GM23338 (cell line): ENCODE measurements at regions not wholly inside any gene's neighbourhood (a gene's known extent, or its start where the extent isn't known, plus 50 kb on each side); places are given as distances from the start of the nearest gene placed in this dataset.

Experiments used
- ATAC-seq: fragments of 200-7000 bp; cut with Tn5 transposase; 3 replicates; pipeline ENCODE4 v1.9.1; 2020
- DNase-seq: peaks from one replicate; pipeline ENCODE4 v3.0.0-alpha.2; 2015; ENCODE audit warnings: low spot score
- H2AFZ ChIP-seq: fragments of 200-600 bp; sonication (generic); 2 replicates; pipeline ENCODE4 v1.8.0; 2016; ENCODE audit warnings: antibody characterized with exemption, mild to moderate bottlenecking, moderate library complexity
- H3F3A ChIP-seq: fragments of 200-600 bp; sonication (generic); replicated peaks from 2 replicates; pipeline ENCODE4 v1.8.0; 2017; ENCODE audit warnings: antibody characterized with exemption, mixed run types, low read depth
- H3K27ac ChIP-seq: fragments of 200-600 bp; sonication (generic); 2 replicates; pipeline ENCODE4 v1.6.1; 2016; ENCODE audit warnings: low read depth
- H3K27me3 ChIP-seq: fragments of 200-600 bp; sonication (generic); 2 replicates; pipeline ENCODE4 v1.8.0; 2016; ENCODE audit warnings: mild to moderate bottlenecking, mixed run types, moderate library complexity; ENCODE audit not compliant: insufficient read depth
- H3K36me3 ChIP-seq: fragments of 200-600 bp; sonication (generic); 2 replicates; pipeline ENCODE4 v1.8.0; 2016; ENCODE audit warnings: mild to moderate bottlenecking; ENCODE audit not compliant: insufficient read depth
- H3K4me1 ChIP-seq: fragments of 200-600 bp; sonication (generic); 2 replicates; pipeline ENCODE4 v1.8.0; 2016; ENCODE audit warnings: mild to moderate bottlenecking, moderate library complexity; ENCODE audit not compliant: insufficient read depth
- H3K4me2 ChIP-seq: fragments of 200-600 bp; sonication (generic); 2 replicates; pipeline ENCODE4 v1.7.1; 2017; ENCODE audit warnings: mixed run types
- H3K4me3 ChIP-seq: fragments of 200-600 bp; sonication (generic); 2 replicates; pipeline ENCODE4 v1.6.1; 2016; ENCODE audit warnings: mixed run types
- H3K79me2 ChIP-seq: fragments of 200-600 bp; sonication (generic); replicated peaks from 2 replicates; pipeline ENCODE4 v1.8.0; 2017; ENCODE audit warnings: mild to moderate bottlenecking; ENCODE audit not compliant: insufficient read depth
- H3K9me2 ChIP-seq: fragments of 200-600 bp; sonication (generic); 2 replicates; pipeline ENCODE4 v1.8.0; 2017; ENCODE audit not compliant: insufficient read depth
- H4K20me1 ChIP-seq: fragments of 200-600 bp; sonication (generic); replicated peaks from 2 replicates; pipeline ENCODE4 v1.8.0; 2017; ENCODE audit warnings: mild to moderate bottlenecking; ENCODE audit not compliant: insufficient read depth
- H3K27ac Mint-ChIP-seq: 2 replicates; pipeline ENCODE4 v1.8.0; 2020; ENCODE audit warnings: inconsistent platforms, mild to moderate bottlenecking, moderate library complexity, mixed read lengths
- H3K27me3 Mint-ChIP-seq: 3 replicates; pipeline ENCODE4 v1.8.0; 2022; ENCODE audit warnings: low read depth, mild to moderate bottlenecking, moderate library complexity, mixed read lengths, inconsistent platforms; ENCODE audit not compliant: insufficient read depth, poor library complexity
- H3K36me3 Mint-ChIP-seq: 3 replicates; pipeline ENCODE4 v1.8.0; 2021; ENCODE audit warnings: low read depth, mild to moderate bottlenecking, inconsistent platforms, moderate library complexity, mixed read lengths
- H3K4me1 Mint-ChIP-seq: 3 replicates; pipeline ENCODE4 v1.8.0; 2020; ENCODE audit warnings: mild to moderate bottlenecking, inconsistent platforms, mixed read lengths
- H3K4me3 Mint-ChIP-seq: 3 replicates; pipeline ENCODE4 v1.8.0; 2021; ENCODE audit warnings: moderate library complexity, mild to moderate bottlenecking, inconsistent platforms, mixed read lengths
- H3K9me3 Mint-ChIP-seq: 3 replicates; pipeline ENCODE4 v1.8.0; 2020; ENCODE audit warnings: moderate library complexity, mild to moderate bottlenecking, inconsistent platforms, mixed read lengths
- EZH2phosphoT487 ChIP-seq: fragments of 200-600 bp; sonication (generic); IDR thresholded peaks from one replicate; pipeline ENCODE4 v1.8.1; 2018; ENCODE audit warnings: antibody characterized with exemption; ENCODE audit not compliant: unreplicated experiment
- NANOG ChIP-seq: IDR thresholded peaks from 2 replicates; pipeline ENCODE4 v1.6.1; 2016; ENCODE audit warnings: antibody characterized with exemption, borderline replicate concordance
- STAT1 ChIP-seq: IDR thresholded peaks from one replicate; pipeline ENCODE4 v1.6.1; 2016; ENCODE audit warnings: antibody characterized with exemption; ENCODE audit not compliant: unreplicated experiment
- ZNF114 ChIP-seq: fragments of 250-450 bp; sonication (Bioruptor Pico); IDR thresholded peaks from 2 replicates; pipeline ENCODE4 v1.5.0; 2020; ENCODE audit warnings: mild to moderate bottlenecking, moderate library complexity
- ZNF331 ChIP-seq: fragments of 250-450 bp; sonication (Bioruptor Pico); IDR thresholded peaks from 2 replicates; pipeline ENCODE4 v1.5.0; 2020; ENCODE audit warnings: low read depth, mild to moderate bottlenecking, moderate library complexity
- TF ChIP-seq, protein P1 (sequence below): IDR thresholded peaks from one replicate; pipeline ENCODE4 v1.6.1; 2018; ENCODE audit warnings: antibody characterized with exemption; ENCODE audit not compliant: unreplicated experiment
- TF ChIP-seq, protein P2 (sequence below): fragments of 250-450 bp; sonication (Bioruptor Pico); IDR thresholded peaks from 2 replicates; pipeline ENCODE4 v1.5.0; 2020; ENCODE audit warnings: mild to moderate bottlenecking, moderate library complexity
- TF ChIP-seq, protein P3 (sequence below), 2 experiments: fragments of 200-600 bp in 1 of 2; sonication (generic) in 1 of 2; conservative IDR thresholded peaks; 2 replicates each; pipeline versions ENCODE4 v1.5.1 to v1.6.1; 2016 to 2017; ENCODE audit warnings: antibody characterized with exemption in 2 of 2, low read depth in 2 of 2, mild to moderate bottlenecking in 2 of 2, moderate library complexity in 1 of 2

DNA sequence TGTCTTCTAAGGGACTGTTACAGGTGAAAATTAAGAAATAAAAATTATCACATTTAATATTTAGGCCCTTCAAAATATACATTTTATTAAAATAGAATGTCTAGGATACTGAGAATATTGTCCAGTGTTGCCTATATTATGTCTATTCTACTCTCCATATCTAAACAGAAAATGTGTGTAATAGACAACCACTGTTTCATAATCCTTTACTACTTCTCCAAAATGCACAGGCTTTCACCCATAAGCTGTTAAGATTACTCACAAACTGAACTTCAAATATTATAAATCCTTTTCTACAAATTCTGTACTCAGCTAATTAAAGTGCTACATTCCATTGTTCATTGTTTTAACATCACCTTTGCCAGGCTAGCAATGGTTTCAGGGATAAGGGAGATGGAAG lies 56.7 kb upstream of the TFEC start:
- no peaks in the 10 kb centered on the region for H3F3A ChIP-seq
- peaks cover 17% of the 10 kb centered on the region for H3K4me1 ChIP-seq
- no peak overlapping the region for H3K4me3 ChIP-seq
- H2AFZ ChIP-seq: no peak overlapping the region
- no peak for DNase-seq
- no peak overlapping the region for H3K4me2 ChIP-seq
- H3K79me2 ChIP-seq: no peaks in the 10 kb centered on the region
- H4K20me1 ChIP-seq: no peaks in the 10 kb centered on the region
- no peaks in the 10 kb centered on the region for H3K36me3 Mint-ChIP-seq
- H3K4me1 Mint-ChIP-seq: peaks cover 26% of the 10 kb centered on the region
- H3K9me2 ChIP-seq: no peaks in the 10 kb centered on the region
- peaks cover 2% of the 10 kb centered on the region for H3K27me3 Mint-ChIP-seq
- no peaks in the 10 kb centered on the region for H3K9me3 Mint-ChIP-seq
- no peak for ATAC-seq
- TF ChIP-seq, protein P1, sequence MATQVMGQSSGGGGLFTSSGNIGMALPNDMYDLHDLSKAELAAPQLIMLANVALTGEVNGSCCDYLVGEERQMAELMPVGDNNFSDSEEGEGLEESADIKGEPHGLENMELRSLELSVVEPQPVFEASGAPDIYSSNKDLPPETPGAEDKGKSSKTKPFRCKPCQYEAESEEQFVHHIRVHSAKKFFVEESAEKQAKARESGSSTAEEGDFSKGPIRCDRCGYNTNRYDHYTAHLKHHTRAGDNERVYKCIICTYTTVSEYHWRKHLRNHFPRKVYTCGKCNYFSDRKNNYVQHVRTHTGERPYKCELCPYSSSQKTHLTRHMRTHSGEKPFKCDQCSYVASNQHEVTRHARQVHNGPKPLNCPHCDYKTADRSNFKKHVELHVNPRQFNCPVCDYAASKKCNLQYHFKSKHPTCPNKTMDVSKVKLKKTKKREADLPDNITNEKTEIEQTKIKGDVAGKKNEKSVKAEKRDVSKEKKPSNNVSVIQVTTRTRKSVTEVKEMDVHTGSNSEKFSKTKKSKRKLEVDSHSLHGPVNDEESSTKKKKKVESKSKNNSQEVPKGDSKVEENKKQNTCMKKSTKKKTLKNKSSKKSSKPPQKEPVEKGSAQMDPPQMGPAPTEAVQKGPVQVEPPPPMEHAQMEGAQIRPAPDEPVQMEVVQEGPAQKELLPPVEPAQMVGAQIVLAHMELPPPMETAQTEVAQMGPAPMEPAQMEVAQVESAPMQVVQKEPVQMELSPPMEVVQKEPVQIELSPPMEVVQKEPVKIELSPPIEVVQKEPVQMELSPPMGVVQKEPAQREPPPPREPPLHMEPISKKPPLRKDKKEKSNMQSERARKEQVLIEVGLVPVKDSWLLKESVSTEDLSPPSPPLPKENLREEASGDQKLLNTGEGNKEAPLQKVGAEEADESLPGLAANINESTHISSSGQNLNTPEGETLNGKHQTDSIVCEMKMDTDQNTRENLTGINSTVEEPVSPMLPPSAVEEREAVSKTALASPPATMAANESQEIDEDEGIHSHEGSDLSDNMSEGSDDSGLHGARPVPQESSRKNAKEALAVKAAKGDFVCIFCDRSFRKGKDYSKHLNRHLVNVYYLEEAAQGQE: no peak
- no peak for TF ChIP-seq EZH2phosphoT487
- TF ChIP-seq STAT1: no peak
- TF ChIP-seq ZNF331 (CRISPR knock-in tag): no peak
- no peak for TF ChIP-seq ZNF114 (CRISPR knock-in tag)
- no peak for TF ChIP-seq NANOG
- no peak overlapping the region for H3K4me3 Mint-ChIP-seq
- H3K27ac Mint-ChIP-seq: no peak overlapping the region
- no peaks in the 10 kb centered on the region for H3K27me3 ChIP-seq
- no peak overlapping the region for H3K27ac ChIP-seq
- no peaks in the 10 kb centered on the region for H3K36me3 ChIP-seq

GRCh38 chr7:116087984-116088383 lies 57.4 kb upstream of the TFEC start:
- peaks cover 2% of the 10 kb centered on the region for H3K27me3 Mint-ChIP-seq
- TF ChIP-seq EZH2phosphoT487 (no peak), NANOG (no peak)
- TF ChIP-seq, protein P2, sequence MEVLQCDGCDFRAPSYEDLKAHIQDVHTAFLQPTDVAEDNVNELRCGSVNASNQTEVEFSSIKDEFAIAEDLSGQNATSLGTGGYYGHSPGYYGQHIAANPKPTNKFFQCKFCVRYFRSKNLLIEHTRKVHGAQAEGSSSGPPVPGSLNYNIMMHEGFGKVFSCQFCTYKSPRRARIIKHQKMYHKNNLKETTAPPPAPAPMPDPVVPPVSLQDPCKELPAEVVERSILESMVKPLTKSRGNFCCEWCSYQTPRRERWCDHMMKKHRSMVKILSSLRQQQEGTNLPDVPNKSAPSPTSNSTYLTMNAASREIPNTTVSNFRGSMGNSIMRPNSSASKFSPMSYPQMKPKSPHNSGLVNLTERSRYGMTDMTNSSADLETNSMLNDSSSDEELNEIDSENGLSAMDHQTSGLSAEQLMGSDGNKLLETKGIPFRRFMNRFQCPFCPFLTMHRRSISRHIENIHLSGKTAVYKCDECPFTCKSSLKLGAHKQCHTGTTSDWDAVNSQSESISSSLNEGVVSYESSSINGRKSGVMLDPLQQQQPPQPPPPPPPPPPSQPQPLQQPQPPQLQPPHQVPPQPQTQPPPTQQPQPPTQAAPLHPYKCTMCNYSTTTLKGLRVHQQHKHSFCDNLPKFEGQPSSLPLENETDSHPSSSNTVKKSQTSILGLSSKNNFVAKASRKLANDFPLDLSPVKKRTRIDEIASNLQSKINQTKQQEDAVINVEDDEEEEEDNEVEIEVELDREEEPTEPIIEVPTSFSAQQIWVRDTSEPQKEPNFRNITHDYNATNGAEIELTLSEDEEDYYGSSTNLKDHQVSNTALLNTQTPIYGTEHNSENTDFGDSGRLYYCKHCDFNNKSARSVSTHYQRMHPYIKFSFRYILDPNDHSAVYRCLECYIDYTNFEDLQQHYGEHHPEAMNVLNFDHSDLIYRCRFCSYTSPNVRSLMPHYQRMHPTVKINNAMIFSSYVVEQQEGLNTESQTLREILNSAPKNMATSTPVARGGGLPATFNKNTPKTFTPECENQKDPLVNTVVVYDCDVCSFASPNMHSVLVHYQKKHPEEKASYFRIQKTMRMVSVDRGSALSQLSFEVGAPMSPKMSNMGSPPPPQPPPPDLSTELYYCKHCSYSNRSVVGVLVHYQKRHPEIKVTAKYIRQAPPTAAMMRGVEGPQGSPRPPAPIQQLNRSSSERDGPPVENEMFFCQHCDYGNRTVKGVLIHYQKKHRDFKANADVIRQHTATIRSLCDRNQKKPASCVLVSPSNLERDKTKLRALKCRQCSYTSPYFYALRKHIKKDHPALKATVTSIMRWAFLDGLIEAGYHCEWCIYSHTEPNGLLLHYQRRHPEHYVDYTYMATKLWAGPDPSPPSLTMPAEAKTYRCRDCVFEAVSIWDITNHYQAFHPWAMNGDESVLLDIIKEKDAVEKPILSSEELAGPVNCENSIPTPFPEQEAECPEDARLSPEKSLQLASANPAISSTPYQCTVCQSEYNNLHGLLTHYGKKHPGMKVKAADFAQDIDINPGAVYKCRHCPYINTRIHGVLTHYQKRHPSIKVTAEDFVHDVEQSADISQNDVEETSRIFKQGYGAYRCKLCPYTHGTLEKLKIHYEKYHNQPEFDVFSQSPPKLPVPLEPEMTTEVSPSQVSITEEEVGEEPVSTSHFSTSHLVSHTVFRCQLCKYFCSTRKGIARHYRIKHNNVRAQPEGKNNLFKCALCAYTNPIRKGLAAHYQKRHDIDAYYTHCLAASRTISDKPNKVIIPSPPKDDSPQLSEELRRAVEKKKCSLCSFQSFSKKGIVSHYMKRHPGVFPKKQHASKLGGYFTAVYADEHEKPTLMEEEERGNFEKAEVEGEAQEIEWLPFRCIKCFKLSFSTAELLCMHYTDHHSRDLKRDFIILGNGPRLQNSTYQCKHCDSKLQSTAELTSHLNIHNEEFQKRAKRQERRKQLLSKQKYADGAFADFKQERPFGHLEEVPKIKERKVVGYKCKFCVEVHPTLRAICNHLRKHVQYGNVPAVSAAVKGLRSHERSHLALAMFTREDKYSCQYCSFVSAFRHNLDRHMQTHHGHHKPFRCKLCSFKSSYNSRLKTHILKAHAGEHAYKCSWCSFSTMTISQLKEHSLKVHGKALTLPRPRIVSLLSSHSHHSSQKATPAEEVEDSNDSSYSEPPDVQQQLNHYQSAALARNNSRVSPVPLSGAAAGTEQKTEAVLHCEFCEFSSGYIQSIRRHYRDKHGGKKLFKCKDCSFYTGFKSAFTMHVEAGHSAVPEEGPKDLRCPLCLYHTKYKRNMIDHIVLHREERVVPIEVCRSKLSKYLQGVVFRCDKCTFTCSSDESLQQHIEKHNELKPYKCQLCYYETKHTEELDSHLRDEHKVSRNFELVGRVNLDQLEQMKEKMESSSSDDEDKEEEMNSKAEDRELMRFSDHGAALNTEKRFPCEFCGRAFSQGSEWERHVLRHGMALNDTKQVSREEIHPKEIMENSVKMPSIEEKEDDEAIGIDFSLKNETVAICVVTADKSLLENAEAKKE (CRISPR knock-in tag): 0 out of 2 replicates have a peak, but pooled peaks have one; percentile 35
- TF ChIP-seq, protein P3, sequence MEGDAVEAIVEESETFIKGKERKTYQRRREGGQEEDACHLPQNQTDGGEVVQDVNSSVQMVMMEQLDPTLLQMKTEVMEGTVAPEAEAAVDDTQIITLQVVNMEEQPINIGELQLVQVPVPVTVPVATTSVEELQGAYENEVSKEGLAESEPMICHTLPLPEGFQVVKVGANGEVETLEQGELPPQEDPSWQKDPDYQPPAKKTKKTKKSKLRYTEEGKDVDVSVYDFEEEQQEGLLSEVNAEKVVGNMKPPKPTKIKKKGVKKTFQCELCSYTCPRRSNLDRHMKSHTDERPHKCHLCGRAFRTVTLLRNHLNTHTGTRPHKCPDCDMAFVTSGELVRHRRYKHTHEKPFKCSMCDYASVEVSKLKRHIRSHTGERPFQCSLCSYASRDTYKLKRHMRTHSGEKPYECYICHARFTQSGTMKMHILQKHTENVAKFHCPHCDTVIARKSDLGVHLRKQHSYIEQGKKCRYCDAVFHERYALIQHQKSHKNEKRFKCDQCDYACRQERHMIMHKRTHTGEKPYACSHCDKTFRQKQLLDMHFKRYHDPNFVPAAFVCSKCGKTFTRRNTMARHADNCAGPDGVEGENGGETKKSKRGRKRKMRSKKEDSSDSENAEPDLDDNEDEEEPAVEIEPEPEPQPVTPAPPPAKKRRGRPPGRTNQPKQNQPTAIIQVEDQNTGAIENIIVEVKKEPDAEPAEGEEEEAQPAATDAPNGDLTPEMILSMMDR (conservative IDR thresholded peaks at IDR 0.05; ENCODE audit: low read depth in 2 of 2): 0 out of 4 replicates have a peak, but pooled peaks of 1 of the 2 experiments have one; percentile 2
- H3K4me3 Mint-ChIP-seq: no peak overlapping the region
- H3K27ac Mint-ChIP-seq: no peak overlapping the region
- Histone ChIP-seq H3K4me1 (peaks cover 17% of the 10 kb centered on the region), H3K36me3 (no peaks in the 10 kb centered on the region), H3K4me3 (no peak overlapping the region), H3K9me2 (no peaks in the 10 kb centered on the region), H2AFZ (no peak overlapping the region), H3K27ac (no peak overlapping the region), H3F3A (no peaks in the 10 kb centered on the region), H4K20me1 (no peaks in the 10 kb centered on the region), H3K79me2 (no peaks in the 10 kb centered on the region), H3K27me3 (no peaks in the 10 kb centered on the region), H3K4me2 (no peak overlapping the region)
- no peaks in the 10 kb centered on the region for H3K36me3 Mint-ChIP-seq
- peak; percentile 35 for DNase-seq
- no peaks in the 10 kb centered on the region for H3K9me3 Mint-ChIP-seq
- peak; percentile 55; the same call in 2 of the 3 replicates for ATAC-seq
- peaks cover 26% of the 10 kb centered on the region for H3K4me1 Mint-ChIP-seq
